OCI-LY1 (cell line): ENCODE measurements at regions not wholly inside any gene's neighbourhood (a gene's known extent, or its start where the extent isn't known, plus 50 kb on each side); places are given as distances from the start of the nearest gene placed in this dataset.
"Not testable (repeated sequence)": the region's sequence is repeated elsewhere in the genome, so short reads cannot be mapped to it uniquely, and the experiment has no call there.

Experiments
- H2AFZ ChIP-seq: fragments of 200-600 bp; sonication (generic), shearing (Covaris generic); 2 replicates; pipeline ENCODE4 v1.6.0; 2014; ENCODE audit warnings: antibody characterized with exemption, mild to moderate bottlenecking, low read length
- H3F3A ChIP-seq: fragments of 200-600 bp; sonication (generic), shearing (Covaris generic); 2 replicates; pipeline ENCODE4 v1.6.0; 2014; ENCODE audit warnings: mild to moderate bottlenecking, antibody characterized with exemption, low read length, moderate library complexity; ENCODE audit not compliant: insufficient read depth
- H3K27ac ChIP-seq: fragments of 200-600 bp; sonication (generic); 2 replicates; pipeline ENCODE4 v1.5.1; 2014; ENCODE audit warnings: low read length, mixed run types, mild to moderate bottlenecking, low read depth; ENCODE audit not compliant: poor library complexity, severe bottlenecking
- H3K27me3 ChIP-seq: fragments of 200-600 bp; sonication (generic); 2 replicates; pipeline ENCODE4 v1.6.0; 2014; ENCODE audit warnings: antibody characterized with exemption, mild to moderate bottlenecking, low read length, moderate library complexity; ENCODE audit not compliant: insufficient read depth
- H3K36me3 ChIP-seq: fragments of 200-600 bp; sonication (generic); 2 replicates; pipeline ENCODE4 v1.6.1; 2014; ENCODE audit warnings: mild to moderate bottlenecking, antibody characterized with exemption, low read length, moderate library complexity, mixed read lengths; ENCODE audit not compliant: insufficient read depth
- H3K4me1 ChIP-seq: fragments of 200-600 bp; sonication (generic); 2 replicates; pipeline ENCODE4 v1.5.1; 2014; ENCODE audit warnings: mild to moderate bottlenecking, low read length, moderate library complexity; ENCODE audit not compliant: insufficient read depth, severe bottlenecking
- H3K4me2 ChIP-seq: fragments of 200-600 bp; sonication (generic), shearing (Covaris generic); 2 replicates; pipeline ENCODE4 v1.6.1; 2014; ENCODE audit warnings: low read length
- H3K4me3 ChIP-seq: fragments of 200-600 bp; sonication (generic); 2 replicates; pipeline ENCODE4 v1.5.1; 2014; ENCODE audit warnings: low read length, low read depth, mild to moderate bottlenecking, mixed read lengths; ENCODE audit not compliant: poor library complexity, severe bottlenecking
- H3K79me2 ChIP-seq: fragments of 200-600 bp; shearing (Covaris generic); 2 replicates; pipeline ENCODE4 v1.6.1; 2016; ENCODE audit warnings: mixed run types, low read length, mixed read lengths; ENCODE audit not compliant: insufficient read depth
- H3K9ac ChIP-seq: fragments of 200-600 bp; sonication (generic), shearing (Covaris generic); 2 replicates; pipeline ENCODE4 v1.6.1; 2014; ENCODE audit warnings: mild to moderate bottlenecking, low read length, mixed read lengths
- H3K9me2 ChIP-seq: fragments of 200-600 bp; sonication (generic), shearing (Covaris generic); 2 replicates; pipeline ENCODE4 v1.6.1; 2014; ENCODE audit warnings: low read depth, mild to moderate bottlenecking, low read length, mixed read lengths
- H3K9me3 ChIP-seq: fragments of 200-600 bp; shearing (Covaris generic); 2 replicates; pipeline ENCODE4 v1.6.1; 2014; ENCODE audit warnings: low read length, mixed read lengths
- H4K20me1 ChIP-seq: fragments of 200-600 bp; sonication (generic), shearing (Covaris generic); 2 replicates; pipeline ENCODE4 v1.6.0; 2016; ENCODE audit warnings: mild to moderate bottlenecking, low read length; ENCODE audit not compliant: insufficient read depth
- EZH2 ChIP-seq: fragments of 200-600 bp; sonication (generic), shearing (Covaris generic); IDR thresholded peaks from 2 replicates; pipeline ENCODE4 v1.8.0; 2017; ENCODE audit warnings: borderline replicate concordance, mixed run types, mild to moderate bottlenecking, antibody characterized with exemption, low read length, moderate library complexity, mixed read lengths
- TF ChIP-seq, protein P1 (sequence below): fragments of 200-600 bp; sonication (generic), shearing (Covaris generic); IDR thresholded peaks from 2 replicates; pipeline ENCODE4 v1.5.1; 2017; ENCODE audit warnings: mild to moderate bottlenecking, antibody characterized with exemption, low read length, moderate library complexity, mixed read lengths

- Histone ChIP-seq H3K9me2 (no peaks in the 10 kb centered on the region), H3K4me2 (no peak overlapping the region), H3K9me3 (no peaks in the 10 kb centered on the region), H3K27ac (no peak overlapping the region), H4K20me1 (no peaks in the 10 kb centered on the region), H3K27me3 (no peaks in the 10 kb centered on the region), H3K4me3 (no peak overlapping the region), H3K36me3 (no peaks in the 10 kb centered on the region), H2AFZ (no peak overlapping the region), H3F3A (no peaks in the 10 kb centered on the region), H3K79me2 (no peaks in the 10 kb centered on the region), H3K4me1 (no peaks in the 10 kb centered on the region), H3K9ac (no peak overlapping the region)
- TF ChIP-seq, protein P1, sequence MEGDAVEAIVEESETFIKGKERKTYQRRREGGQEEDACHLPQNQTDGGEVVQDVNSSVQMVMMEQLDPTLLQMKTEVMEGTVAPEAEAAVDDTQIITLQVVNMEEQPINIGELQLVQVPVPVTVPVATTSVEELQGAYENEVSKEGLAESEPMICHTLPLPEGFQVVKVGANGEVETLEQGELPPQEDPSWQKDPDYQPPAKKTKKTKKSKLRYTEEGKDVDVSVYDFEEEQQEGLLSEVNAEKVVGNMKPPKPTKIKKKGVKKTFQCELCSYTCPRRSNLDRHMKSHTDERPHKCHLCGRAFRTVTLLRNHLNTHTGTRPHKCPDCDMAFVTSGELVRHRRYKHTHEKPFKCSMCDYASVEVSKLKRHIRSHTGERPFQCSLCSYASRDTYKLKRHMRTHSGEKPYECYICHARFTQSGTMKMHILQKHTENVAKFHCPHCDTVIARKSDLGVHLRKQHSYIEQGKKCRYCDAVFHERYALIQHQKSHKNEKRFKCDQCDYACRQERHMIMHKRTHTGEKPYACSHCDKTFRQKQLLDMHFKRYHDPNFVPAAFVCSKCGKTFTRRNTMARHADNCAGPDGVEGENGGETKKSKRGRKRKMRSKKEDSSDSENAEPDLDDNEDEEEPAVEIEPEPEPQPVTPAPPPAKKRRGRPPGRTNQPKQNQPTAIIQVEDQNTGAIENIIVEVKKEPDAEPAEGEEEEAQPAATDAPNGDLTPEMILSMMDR = no peak
These were observed 1425.2 kb downstream of the CDY2B start for GRCh38 chrY:16454799-16455198.

DNA sequence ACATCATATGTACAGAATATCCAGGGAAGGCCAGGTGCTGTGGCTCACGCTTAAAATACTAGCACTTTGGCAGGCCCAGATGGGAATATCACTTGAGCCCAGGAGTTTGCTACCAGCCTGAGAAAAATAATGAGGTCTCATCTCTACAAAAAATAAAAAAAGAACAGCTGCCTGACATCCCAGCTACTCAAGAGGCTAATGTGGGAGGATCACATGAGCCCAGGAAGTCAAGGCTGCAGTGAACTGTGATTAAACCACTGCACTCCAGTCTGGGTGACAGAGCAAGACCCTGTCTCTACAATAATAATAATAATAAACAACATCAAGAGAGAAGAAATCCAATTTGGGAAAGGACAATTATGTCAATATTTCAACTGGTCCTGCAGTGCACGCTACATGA, 1433.9 kb downstream of the CDY2B start:
- Histone ChIP-seq H4K20me1 (no peaks in the 10 kb centered on the region), H3K9me3 (no peaks in the 10 kb centered on the region)

GRCh38 chrY:16409206-16409923, 1470.7 kb downstream of the CDY2B start:
- H3K79me2 ChIP-seq, H4K20me1 ChIP-seq: not testable (repeated sequence)

More for the DNA sequence above, 1433.9 kb downstream of the CDY2B start:
- Histone ChIP-seq H3K79me2 (no peaks in the 10 kb centered on the region), H3K27me3 (no peaks in the 10 kb centered on the region), H3F3A (no peaks in the 10 kb centered on the region), H3K36me3 (no peaks in the 10 kb centered on the region), H3K4me2 (no peak overlapping the region), H3K9ac (no peak overlapping the region), H3K4me3 (no peak overlapping the region), H3K27ac (no peak overlapping the region), H3K4me1 (no peaks in the 10 kb centered on the region), H2AFZ (no peak overlapping the region), H3K9me2 (no peaks in the 10 kb centered on the region)
- TF ChIP-seq EZH2 = no peak
- TF ChIP-seq, protein P1 = no peak

DNA sequence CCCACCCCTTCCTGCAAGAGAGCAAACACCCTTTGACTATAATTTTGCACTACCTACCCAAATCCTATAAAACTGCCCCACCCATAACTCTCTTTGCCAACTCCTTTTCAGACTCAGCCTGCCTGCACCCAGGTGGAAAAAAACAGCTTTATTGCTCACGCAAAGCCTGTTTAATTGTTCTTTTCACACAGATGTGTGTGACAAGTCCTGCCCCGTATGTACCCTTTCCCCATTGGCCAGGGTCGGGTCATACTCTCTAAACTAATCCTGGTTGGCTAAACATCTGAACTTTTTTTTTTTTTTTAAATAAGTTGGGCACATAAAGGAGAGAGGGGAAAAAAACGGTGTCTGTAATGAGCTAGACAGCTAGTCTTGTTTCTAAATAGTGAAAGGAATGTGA, 1500.6 kb downstream of the CDY2B start:
- not testable (repeated sequence) for H3K27ac ChIP-seq, H3K4me2 ChIP-seq, H3K36me3 ChIP-seq, H3F3A ChIP-seq, H3K9ac ChIP-seq, H3K4me3 ChIP-seq, H3K9me2 ChIP-seq, H3K4me1 ChIP-seq, H3K79me2 ChIP-seq, H3K27me3 ChIP-seq, H4K20me1 ChIP-seq, H3K9me3 ChIP-seq, H2AFZ ChIP-seq

More at GRCh38 chrY:16409206-16409923, 1470.7 kb downstream of the CDY2B start:
- H3K27me3 ChIP-seq, H3K4me2 ChIP-seq, H3K36me3 ChIP-seq, H3K9me3 ChIP-seq, H3K9ac ChIP-seq, H3K4me3 ChIP-seq, H3K9me2 ChIP-seq, H2AFZ ChIP-seq, H3K27ac ChIP-seq, H3K4me1 ChIP-seq, H3F3A ChIP-seq: not testable (repeated sequence)

DNA sequence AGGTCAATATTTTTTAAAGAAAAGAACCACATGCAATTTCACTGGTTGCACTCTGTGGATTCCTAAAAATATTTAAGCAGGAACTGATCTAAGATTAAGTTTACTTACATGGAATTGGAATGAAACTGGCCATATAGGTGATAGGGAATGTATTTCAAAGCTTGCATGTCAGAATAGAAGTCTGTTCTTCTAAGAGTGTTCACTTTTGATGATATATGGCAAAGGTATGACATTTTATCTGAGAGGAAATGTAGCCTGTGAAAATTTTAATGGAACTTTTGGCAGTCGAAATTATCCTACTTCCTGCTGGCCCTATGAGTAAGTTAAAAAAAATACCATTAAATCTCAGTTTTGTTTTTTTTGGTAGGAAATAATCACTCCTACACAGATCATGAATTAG, 1538.4 kb downstream of the CDY2B start:
- H3K9me3 ChIP-seq, H3F3A ChIP-seq, H2AFZ ChIP-seq, H3K27ac ChIP-seq, H3K9ac ChIP-seq, H3K9me2 ChIP-seq, H3K79me2 ChIP-seq, H3K36me3 ChIP-seq, H3K27me3 ChIP-seq, H3K4me2 ChIP-seq, H3K4me1 ChIP-seq, H4K20me1 ChIP-seq, H3K4me3 ChIP-seq: not testable (repeated sequence)

GRCh38 chrY:16330032-16330758, 1549.8 kb downstream of the CDY2B start:
- H3K4me3 ChIP-seq, H3K27ac ChIP-seq, H3K9me3 ChIP-seq, H3K4me2 ChIP-seq, H4K20me1 ChIP-seq, H2AFZ ChIP-seq, H3K9ac ChIP-seq, H3K79me2 ChIP-seq, H3K4me1 ChIP-seq, H3F3A ChIP-seq, H3K27me3 ChIP-seq, H3K9me2 ChIP-seq, H3K36me3 ChIP-seq: not testable (repeated sequence)
